Neural progenitor cell (in vitro differentiated cells): ENCODE measurements at regions not wholly inside any gene's neighbourhood (a gene's known extent, or its start where the extent isn't known, plus 50 kb on each side); places are given as distances from the start of the nearest gene placed in this dataset.
A peak's percentile ranks its signal among the peaks of the same experiment; 100 is the strongest.

Experiments used
- DNase-seq: peaks from one replicate; pipeline ENCODE4 v3.0.0-alpha.2; 2016; ENCODE audit warnings: low spot score
- H2AFZ ChIP-seq: fragments of 200-600 bp; sonication (generic); replicated peaks from 2 replicates; pipeline ENCODE4 v1.6.1; 2016; ENCODE audit warnings: antibody characterized with exemption
- H3F3A ChIP-seq: fragments of 200-600 bp; sonication (generic); 2 replicates; pipeline ENCODE4 v1.6.1; 2016; ENCODE audit warnings: antibody characterized with exemption, low read depth
- H3K27ac ChIP-seq: fragments of 200-600 bp; sonication (generic); 2 replicates; pipeline ENCODE4 v1.5.1; 2016; ENCODE audit warnings: mild to moderate bottlenecking
- H3K27me3 ChIP-seq: fragments of 200-600 bp; sonication (generic); 2 replicates; pipeline ENCODE4 v1.6.1; 2016; ENCODE audit warnings: mild to moderate bottlenecking, moderate library complexity
- H3K36me3 ChIP-seq: fragments of 200-600 bp; sonication (generic); 2 replicates; pipeline ENCODE4 v1.5.1; 2016
- H3K4me1 ChIP-seq: fragments of 200-600 bp; sonication (generic); 2 replicates; pipeline ENCODE4 v1.6.1; 2016; ENCODE audit warnings: mixed run types
- H3K4me2 ChIP-seq: fragments of 200-600 bp; sonication (generic); 2 replicates; pipeline ENCODE4 v1.6.1; 2016
- H3K4me3 ChIP-seq: fragments of 200-600 bp; sonication (generic); 2 replicates; pipeline ENCODE4 v1.5.1; 2016
- H3K79me2 ChIP-seq: fragments of 200-600 bp; sonication (generic); 2 replicates; pipeline ENCODE4 v1.6.1; 2016; ENCODE audit warnings: low read depth
- H3K9ac ChIP-seq: fragments of 200-600 bp; sonication (generic); 2 replicates; pipeline ENCODE4 v1.6.1; 2016
- H3K9me3 ChIP-seq: fragments of 200-600 bp; sonication (generic); 2 replicates; pipeline ENCODE4 v1.5.1; 2016; ENCODE audit warnings: low read depth
- H4K20me1 ChIP-seq: fragments of 200-600 bp; sonication (generic); 2 replicates; pipeline ENCODE4 v1.6.1; 2016; ENCODE audit warnings: low read depth
- H3K27ac Mint-ChIP-seq: 3 replicates; pipeline ENCODE4 v1.8.0; 2021; ENCODE audit warnings: mixed read lengths
- H3K27me3 Mint-ChIP-seq: 2 replicates; pipeline ENCODE4 v1.8.0; 2022; ENCODE audit warnings: low read depth, mild to moderate bottlenecking, inconsistent platforms, moderate library complexity, mixed read lengths; ENCODE audit not compliant: insufficient read depth
- H3K36me3 Mint-ChIP-seq: 3 replicates; pipeline ENCODE4 v1.8.0; 2021; ENCODE audit warnings: mixed read lengths
- H3K4me1 Mint-ChIP-seq: 3 replicates; pipeline ENCODE4 v1.8.0; 2021; ENCODE audit warnings: mixed read lengths
- H3K4me3 Mint-ChIP-seq: 3 replicates; pipeline ENCODE4 v1.8.0; 2021; ENCODE audit warnings: mild to moderate bottlenecking, moderate library complexity, mixed read lengths
- H3K9me3 Mint-ChIP-seq: 3 replicates; pipeline ENCODE4 v1.8.0; 2020; ENCODE audit warnings: mixed read lengths
- CTCF ChIP-seq: fragments of 200-600 bp; sonication (generic); IDR thresholded peaks from 2 replicates; pipeline ENCODE4 v1.5.1; 2017; ENCODE audit warnings: antibody characterized with exemption, mild to moderate bottlenecking
- EZH2 ChIP-seq: fragments of 200-600 bp; sonication (generic); IDR thresholded peaks from 2 replicates; pipeline ENCODE4 v1.6.1; 2017; ENCODE audit warnings: antibody characterized with exemption, mild to moderate bottlenecking, moderate library complexity
- EZH2phosphoT487 ChIP-seq: fragments of 200-600 bp; sonication (generic); IDR thresholded peaks from 2 replicates; pipeline ENCODE4 v1.6.1; 2017; ENCODE audit warnings: antibody characterized with exemption

DNA sequence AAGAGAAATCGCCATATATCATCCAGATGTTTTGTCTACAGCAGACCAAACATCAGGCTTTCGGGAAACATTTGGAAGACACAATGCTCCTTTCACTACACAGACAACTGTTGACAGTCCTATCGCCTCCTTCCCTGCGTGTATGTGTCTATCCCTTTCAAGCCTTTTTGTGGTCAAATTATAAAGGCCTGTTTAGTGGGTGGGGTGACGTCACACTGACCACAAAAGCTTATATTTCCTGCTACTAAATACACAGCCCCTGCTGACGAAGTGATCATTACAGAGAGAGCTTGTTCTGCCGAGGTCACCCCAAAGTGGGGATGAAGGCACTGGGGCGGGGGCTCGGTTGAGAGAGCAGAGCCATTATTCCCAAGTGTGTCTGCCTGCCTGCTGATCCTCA lies 302.7 kb upstream of the TNP1 start:
- H3K9me3 Mint-ChIP-seq: no peaks in the 10 kb centered on the region
- Histone ChIP-seq H3K9ac (no peak overlapping the region), H3K27ac (no peak overlapping the region), H3K4me3 (no peak overlapping the region), H3K36me3 (no peaks in the 10 kb centered on the region), H3K9me3 (no peaks in the 10 kb centered on the region), H3K4me2 (no peak overlapping the region), H3F3A (no peaks in the 10 kb centered on the region), H2AFZ (peak overlapping the region; percentile 6), H3K27me3 (no peaks in the 10 kb centered on the region), H4K20me1 (no peaks in the 10 kb centered on the region), H3K4me1 (peaks cover 19% of the 10 kb centered on the region), H3K79me2 (no peaks in the 10 kb centered on the region)
- H3K36me3 Mint-ChIP-seq: no peaks in the 10 kb centered on the region
- no peak overlapping the region for H3K4me3 Mint-ChIP-seq
- peaks cover 3% of the 10 kb centered on the region for H3K27me3 Mint-ChIP-seq
- H3K4me1 Mint-ChIP-seq: peaks cover 26% of the 10 kb centered on the region
- DNase-seq: peak; percentile 19
- peak overlapping the region; percentile 46 for H3K27ac Mint-ChIP-seq
- no peak for TF ChIP-seq CTCF
- no peak for TF ChIP-seq EZH2
- TF ChIP-seq EZH2phosphoT487: no peak

GRCh38 chr2:217160978-217161973 lies 301.4 kb upstream of the TNP1 start:
- no peak for TF ChIP-seq EZH2phosphoT487
- TF ChIP-seq CTCF: no peak
- TF ChIP-seq EZH2: no peak
- Histone ChIP-seq H3K27ac (no peak overlapping the region), H3F3A (no peaks in the 10 kb centered on the region), H4K20me1 (no peaks in the 10 kb centered on the region), H3K4me2 (no peak overlapping the region), H3K4me1 (peaks cover 19% of the 10 kb centered on the region), H3K9me3 (no peaks in the 10 kb centered on the region), H3K4me3 (no peak overlapping the region), H2AFZ (peak overlapping the region; percentile 4), H3K9ac (no peak overlapping the region), H3K27me3 (no peaks in the 10 kb centered on the region), H3K36me3 (no peaks in the 10 kb centered on the region), H3K79me2 (no peaks in the 10 kb centered on the region)
- no peak for DNase-seq
- Mint-ChIP-seq H3K27me3 (peaks cover 3% of the 10 kb centered on the region), H3K4me3 (no peak overlapping the region), H3K4me1 (peaks cover 26% of the 10 kb centered on the region), H3K27ac (peak overlapping the region; percentile 58), H3K36me3 (no peaks in the 10 kb centered on the region), H3K9me3 (no peaks in the 10 kb centered on the region)

DNA sequence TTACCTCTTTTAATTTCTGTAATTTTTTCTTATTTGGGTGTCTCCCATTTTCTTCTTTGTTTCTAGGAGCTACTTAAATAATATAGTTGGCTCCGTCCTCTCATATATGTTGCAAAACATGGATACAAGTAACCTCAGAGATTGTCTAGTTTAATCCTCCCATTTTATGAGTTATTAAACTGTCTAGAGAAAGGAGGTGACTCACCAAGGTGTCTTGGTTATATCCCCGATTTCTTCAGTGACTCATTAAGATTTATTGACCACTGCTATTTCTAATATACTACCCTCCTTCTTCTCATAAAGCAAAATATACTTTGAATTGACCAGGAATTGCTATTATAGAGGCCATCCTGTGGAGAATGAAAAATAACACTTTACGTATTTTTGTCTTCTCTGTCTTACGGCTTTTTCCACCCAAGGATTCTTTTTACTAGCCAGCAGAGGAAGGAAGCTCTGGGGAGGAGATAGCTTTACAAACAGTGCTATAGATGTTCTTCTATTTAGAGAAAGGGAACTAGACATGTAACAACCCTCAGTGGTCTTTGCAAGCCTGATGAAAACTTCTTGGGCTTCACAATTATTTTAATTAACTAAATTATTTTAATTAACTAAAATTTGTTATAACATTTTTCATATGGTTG lies 300.4 kb upstream of the TNP1 start:
- no peaks in the 10 kb centered on the region for H3K36me3 Mint-ChIP-seq
- no peaks in the 10 kb centered on the region for H3F3A ChIP-seq

More for the DNA sequence above, 300.4 kb upstream of the TNP1 start:
- Histone ChIP-seq H3K4me1 (peaks cover 19% of the 10 kb centered on the region), H2AFZ (no peak overlapping the region), H4K20me1 (no peaks in the 10 kb centered on the region), H3K4me3 (no peak overlapping the region), H3K9ac (no peak overlapping the region), H3K27ac (no peak overlapping the region), H3K27me3 (no peaks in the 10 kb centered on the region), H3K4me2 (no peak overlapping the region), H3K36me3 (no peaks in the 10 kb centered on the region), H3K79me2 (no peaks in the 10 kb centered on the region), H3K9me3 (no peaks in the 10 kb centered on the region)
- H3K4me3 Mint-ChIP-seq: no peak overlapping the region
- peaks cover 3% of the 10 kb centered on the region for H3K27me3 Mint-ChIP-seq
- H3K4me1 Mint-ChIP-seq: peaks cover 26% of the 10 kb centered on the region
- no peak overlapping the region for H3K27ac Mint-ChIP-seq
- no peak for DNase-seq
- H3K9me3 Mint-ChIP-seq: no peaks in the 10 kb centered on the region
- TF ChIP-seq CTCF: no peak
